T47D (cell line): ENCODE measurements at regions not wholly inside any gene's neighbourhood (a gene's known extent, or its start where the extent isn't known, plus 50 kb on each side); places are given as distances from the start of the nearest gene placed in this dataset.

ENCODE experiments used
- DNase-seq, 2 experiments: peaks; one replicate each; pipeline versions ENCODE4 v3.0.0 to v3.0.0-alpha.2; 2011 to 2012; ENCODE audit warnings: low read depth in 1 of 2, low spot score in 1 of 2
- JUND ChIP-seq: IDR thresholded peaks from 2 replicates; pipeline ENCODE4 v1.6.1; 2012; ENCODE audit warnings: low read depth
- in situ Hi-C: cut with HindIII; loops from 2 replicates; pipeline ENCODE4 v1.10.0; 2016; ENCODE audit warnings: low sequenced_read_pairs, low pct_unique_long_range_greater_than_20kb

DNA sequence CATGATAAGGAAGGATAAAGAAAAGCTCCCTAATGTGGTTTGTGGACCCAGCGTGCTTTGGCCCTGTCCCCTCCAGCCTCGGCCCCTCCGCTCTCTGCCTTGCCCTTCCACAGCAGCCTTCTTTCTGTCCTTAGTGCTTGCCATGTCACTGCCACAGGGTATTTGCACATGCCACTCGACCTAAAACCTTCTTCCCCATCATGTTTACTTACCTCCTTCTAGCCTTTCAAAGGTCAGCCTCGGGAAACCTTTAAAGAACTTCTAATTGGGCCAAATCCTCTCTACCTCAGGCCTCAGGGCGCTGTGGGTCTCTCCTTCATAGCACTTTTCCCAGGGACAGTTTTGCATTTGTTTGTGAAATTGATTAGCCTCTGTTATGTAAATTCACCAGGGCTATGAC, 73.0 kb downstream of the SCN11A start:
- in situ Hi-C loops, result no loop called here
- peak in 1 of 2 experiments; percentile 11 for DNase-seq
- no peak for TF ChIP-seq JUND

DNA sequence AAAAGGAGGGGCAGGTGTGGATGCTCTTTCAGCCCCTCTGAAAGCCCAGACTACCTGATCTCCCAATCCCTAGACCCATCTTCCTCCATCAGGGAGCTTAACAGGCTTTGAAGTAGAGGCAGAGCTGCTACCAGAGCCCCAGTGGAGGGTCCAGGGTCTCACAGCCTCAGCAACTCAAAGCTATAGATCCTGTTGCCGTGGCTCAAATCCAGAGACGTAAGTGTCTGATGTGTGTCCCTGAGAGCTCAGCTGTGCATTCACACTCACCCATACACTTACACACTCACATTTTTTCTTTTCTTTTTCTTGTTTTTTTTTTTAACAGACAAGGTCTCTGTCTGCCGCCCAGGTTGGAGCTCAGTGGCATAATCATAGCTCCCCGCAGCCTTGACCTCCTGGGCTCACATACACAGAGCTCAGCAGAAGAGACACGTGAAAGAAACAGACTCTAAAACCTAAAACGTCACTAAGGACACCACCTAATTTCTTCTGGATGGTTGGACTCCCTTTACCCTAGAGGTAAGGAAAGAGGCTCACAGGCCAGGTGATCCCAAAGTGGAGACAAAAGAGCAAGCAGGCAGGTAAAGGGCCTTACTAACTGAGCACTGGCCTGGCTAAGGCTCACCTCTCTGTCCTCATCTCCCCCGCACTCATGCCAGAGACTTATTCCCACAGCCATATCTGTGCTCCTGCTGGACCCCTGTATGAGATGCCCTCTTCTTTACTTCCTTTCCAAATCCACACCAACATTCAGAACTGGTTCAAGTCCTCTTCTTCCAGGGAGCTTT, 80.7 kb downstream of the SCN11A start:
- no peak for TF ChIP-seq JUND
- in situ Hi-C loops, result no loop called here
- DNase-seq, result no peak

DNA sequence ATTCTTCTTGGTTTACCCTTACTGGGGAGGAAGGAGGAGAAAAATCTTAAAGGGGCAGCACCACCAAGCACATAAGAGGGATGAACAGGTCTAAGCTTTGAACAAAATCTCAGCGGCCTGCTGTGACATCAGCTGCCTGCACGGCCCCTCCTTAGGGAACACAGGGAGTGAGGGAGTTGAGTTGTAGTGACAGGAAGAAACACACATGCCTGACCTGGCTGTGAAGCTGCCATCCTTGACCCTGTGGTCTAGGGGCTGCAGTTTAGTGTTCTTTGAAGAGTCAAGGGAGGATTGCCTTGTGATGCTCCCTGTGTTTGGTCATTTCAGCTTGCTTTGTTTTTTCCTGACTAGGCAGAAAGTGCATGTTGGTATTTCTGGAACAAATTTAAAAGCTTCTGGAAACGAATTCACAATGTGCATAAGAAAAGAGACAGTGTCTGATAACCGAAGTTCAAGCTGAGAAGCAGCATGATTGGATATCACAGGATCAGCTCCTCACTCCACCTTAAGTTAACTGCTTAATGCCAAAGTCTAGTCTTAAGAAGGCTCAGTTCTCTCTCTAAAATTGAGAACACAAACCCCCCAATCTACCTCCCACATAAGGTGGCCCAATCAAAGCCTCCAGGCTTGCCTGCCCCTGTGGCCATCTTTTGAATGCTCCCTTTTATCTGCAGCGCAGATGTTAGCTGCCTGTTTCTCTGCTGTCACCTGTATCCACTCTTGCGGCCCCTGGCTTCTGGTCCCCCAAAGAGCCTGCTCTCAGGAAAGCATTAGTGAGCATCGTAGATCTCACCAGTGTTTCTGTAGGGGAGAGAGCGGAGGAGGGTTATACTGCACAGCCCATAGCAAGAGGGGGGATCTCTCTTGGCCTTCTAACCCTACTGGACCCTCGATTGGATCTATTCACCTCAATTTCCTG, 82.2 kb downstream of the SCN11A start:
- no peak for DNase-seq
- TF ChIP-seq JUND, result no peak
- in situ Hi-C loops, result no loop called here

DNA sequence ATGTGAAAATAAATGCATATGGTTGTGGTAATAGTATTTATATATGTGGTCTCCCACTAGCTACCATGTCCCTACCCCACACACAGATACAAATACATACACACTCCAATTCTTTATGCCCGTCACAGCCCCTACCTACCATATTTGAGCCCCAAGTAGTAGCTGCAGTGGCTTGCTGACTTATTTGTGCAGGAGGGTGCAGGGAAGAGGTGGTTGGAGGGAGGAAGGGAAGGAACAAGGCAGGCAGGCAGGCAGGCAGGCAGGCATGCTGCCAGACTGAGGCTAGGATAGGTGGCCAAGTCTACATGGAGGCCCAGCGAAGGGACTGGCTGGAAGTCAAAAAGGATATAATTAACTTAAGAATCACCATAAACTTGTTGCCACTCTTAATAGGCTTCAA, 82.9 kb downstream of the SCN11A start:
- in situ Hi-C loops, result no loop called here

DNA sequence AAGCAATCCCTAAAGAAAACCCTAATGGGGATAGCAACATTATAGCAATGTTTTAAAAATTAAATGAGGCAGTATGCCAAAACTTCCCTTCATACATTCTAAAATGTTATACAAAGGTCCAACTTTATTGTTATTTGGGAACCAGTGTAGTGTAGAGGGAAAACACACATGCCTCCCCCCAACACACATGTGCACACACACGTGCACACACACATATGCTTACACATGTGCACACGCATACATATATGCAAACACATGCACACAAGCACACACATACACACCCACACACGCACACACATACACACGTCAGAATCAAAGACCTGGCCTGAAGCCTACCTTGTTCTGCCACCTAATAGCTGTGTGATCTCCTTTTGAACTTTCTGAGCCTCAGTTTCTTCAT, 83.3 kb downstream of the SCN11A start:
- in situ Hi-C loops, result no loop called here

More for the DNA sequence above, 82.9 kb downstream of the SCN11A start:
- no peak for DNase-seq
- TF ChIP-seq JUND, result no peak

DNA sequence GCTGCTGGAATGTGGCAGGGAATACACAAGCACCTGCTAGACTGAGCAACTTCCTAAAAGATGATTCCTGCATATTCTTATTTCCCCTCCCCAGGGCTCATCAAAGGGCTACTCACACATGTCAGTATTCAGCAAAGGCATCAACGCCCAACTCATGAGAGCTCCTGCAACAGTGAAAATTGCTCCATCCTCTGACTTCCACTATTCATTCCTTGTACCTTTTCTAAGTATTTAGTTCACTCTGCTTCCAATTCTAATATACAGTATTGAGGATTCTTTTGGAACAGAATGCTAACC, 84.1 kb downstream of the SCN11A start:
- no peak for TF ChIP-seq JUND
- in situ Hi-C loops, result no loop called here

More for the DNA sequence above, 83.3 kb downstream of the SCN11A start:
- no peak for TF ChIP-seq JUND
- DNase-seq, result no peak

DNA sequence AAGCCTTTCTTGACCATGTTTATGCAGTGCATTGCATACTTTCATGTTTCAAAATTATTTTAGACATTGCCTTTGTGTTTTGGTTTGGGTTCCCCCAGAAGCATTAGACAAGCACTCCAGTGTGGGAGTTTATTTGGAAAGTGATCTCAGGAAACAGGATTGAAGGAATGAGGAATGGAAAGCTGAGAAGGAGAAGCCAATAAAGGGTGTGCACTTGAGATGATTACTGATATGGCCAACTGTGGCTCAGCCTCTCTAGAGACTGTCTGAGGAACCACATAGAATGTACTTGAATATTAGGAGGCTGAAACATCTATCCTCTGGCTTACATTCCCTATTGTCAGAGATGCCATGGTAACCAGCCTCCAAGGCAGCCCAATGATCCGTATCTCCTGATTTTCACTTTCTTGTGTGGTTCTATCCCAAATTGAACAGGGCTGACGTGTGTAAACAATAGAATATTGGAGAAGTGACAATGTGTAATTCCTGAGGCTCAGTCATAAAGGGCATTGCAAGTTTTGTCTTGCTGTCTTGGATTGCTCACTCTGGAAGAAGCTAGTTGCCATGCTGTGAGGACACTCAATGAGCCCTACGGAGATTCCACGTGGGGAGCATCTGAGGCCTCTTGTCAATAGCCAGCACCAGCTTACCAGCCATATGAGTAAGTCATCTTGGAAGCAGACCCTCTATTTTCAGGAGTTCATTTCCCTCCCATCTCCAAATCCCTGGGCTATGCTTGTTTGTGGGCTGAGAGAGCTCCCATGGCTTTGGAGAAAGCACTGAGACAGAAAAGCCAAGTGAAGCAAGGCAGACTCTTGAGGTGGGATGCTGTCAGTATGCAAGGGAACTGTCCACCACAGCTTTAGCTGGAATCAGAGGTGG, 84.7 kb downstream of the SCN11A start:
- DNase-seq, result no peak
- TF ChIP-seq JUND, result no peak
- in situ Hi-C loops, result no loop called here

More for the DNA sequence above, 84.1 kb downstream of the SCN11A start:
- no peak for DNase-seq

DNA sequence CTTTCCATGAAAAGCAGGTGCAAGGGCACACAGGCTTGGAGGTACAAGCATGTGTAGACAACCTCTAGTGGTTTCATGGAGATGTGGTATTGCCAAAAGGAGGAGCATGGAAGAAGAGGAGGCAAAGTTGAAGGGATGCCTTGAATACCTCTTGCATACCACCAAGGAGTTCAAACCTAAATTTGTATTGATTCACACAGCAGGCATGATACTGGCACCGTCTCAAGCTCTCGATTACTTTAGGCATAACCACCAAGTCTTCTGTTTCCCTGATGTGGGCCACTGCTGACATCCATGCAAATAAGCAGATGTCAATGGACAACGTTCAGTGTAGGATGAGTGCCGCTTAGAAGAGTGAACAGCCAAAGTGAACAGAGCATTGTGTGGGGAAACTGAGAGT, 87.1 kb downstream of the SCN11A start:
- in situ Hi-C loops, result no loop called here
- no peak for TF ChIP-seq JUND
- DNase-seq, result no peak

DNA sequence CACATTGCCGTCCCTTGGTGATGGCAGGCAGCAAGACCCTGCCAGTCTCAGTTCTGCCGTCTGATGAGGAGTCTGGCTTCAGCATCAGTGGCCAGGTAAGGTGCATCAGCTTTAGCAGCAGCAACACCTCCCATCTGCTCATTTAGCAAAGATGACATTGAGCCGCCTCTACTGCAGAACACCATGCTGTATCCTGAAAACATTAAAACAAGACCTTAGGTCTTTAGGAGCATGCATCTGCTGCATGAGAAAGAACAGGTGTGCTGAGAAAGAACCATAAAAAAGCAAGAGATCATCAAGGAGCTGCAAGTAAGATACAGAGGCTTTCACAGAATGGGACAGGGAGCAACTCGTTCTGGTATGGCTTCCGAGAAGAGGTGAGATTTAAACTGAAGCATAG, 87.5 kb downstream of the SCN11A start:
- no peak for TF ChIP-seq JUND
- in situ Hi-C loops, result no loop called here
- no peak for DNase-seq

DNA sequence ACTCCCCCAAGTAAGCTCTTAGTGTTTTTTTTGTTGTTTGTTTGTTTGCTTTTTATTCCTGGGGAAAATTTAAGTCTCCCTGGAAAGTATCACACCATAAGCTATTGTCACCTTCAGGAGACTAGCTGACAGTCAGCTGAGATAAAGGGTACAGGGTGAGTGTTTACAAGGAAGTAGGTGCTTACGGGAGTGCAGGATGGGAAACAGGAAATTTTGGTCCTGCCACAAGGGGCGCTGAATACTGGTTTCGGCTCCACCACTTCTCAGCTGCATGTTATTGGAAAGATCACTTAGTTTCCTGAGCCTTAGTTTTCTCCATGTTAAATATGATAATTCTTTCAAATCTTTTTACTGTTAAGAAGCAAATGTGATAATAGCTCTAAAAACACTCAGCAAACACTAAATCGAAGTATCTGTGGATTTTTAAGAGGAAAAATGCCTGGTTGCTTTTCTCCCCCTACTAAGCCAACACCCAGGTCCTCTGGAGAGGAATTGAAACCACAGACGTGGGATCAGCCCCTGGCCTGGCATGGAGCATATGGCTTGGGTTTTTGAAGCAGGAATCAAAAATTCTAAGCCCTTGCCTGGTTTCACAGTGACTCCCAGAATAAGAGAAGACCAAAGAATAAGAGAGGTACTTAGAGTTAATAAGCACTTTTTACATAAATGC, 90.7 kb downstream of the SCN11A start:
- in situ Hi-C loops, result no loop called here
- peak; percentile 56 to 66 for DNase-seq
- TF ChIP-seq JUND, result no peak

DNA sequence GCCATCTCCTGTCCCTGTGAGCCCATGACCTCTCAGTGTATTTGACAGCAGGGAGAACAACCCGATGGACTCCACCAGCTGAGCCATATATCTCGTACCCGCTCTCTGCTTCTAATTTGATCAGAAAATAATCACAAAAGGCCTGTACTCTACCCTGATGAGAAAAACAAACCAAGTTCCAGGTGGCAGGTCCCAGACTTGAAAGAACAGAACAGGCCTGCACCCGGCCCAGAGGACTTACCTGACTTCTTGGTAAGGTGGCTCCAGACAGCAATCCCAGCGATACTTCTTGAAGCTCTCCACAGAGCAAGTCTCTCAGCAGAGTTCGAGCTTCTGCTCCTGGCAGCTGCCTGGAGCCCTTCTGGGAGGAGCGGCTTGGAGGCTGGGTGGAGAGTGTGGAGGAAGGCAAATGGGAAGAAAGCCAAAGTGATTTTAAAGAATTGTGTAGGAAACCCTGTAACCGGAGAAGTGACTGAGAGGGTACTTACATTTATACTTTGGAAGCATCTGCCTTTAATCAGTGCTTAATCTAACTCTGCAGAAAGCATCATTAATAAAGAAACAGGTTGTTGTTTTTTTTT, 91.6 kb downstream of the SCN11A start:
- in situ Hi-C loops, result no loop called here
- TF ChIP-seq JUND, result no peak
- no peak for DNase-seq
